ENCODE measurements at regions not wholly inside any gene's neighbourhood (a gene's known extent, or its start where the extent isn't known, plus 50 kb on each side); places are given as distances from the start of the nearest gene placed in this dataset.

DNA sequence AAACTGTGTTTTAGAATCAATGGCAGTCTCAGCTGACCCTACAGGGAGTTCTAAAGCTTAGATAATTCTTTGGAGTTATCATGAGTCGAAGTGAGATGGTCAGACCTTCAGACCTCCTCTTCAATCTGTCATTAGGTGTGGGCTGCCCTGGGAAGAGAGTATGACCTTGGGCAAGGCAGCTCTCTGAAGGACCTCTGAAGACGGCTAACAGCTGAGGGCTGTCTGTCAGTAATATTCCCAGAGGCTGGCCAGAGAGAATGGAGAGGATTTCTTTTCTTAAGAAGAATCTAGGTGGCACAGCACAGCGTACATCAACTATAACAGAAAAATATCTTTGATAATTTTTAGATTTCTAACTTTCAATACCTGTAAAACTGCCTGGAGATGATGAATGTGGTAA, 379.4 kb downstream of the ZNF674 start:
- no peak overlapping the region for H3K27ac ChIP-seq (ENCODE audit: extremely low read depth, low read depth, low read length)
- H3K9me3 ChIP-seq (ENCODE audit: control insufficient read depth, insufficient read depth, low read depth, low read length), result no peaks in the 10 kb centered on the region
- H3K4me1 ChIP-seq (ENCODE audit: control insufficient read depth, insufficient read depth, low read length), result no peaks in the 10 kb centered on the region
- POLR2A ChIA-PET, result no interaction called here
- H3K36me3 ChIP-seq (ENCODE audit: control insufficient read depth in 2 of 2, insufficient read depth in 1 of 2, low read length in 2 of 2), result no peaks in the 10 kb centered on the region
- CTCF ChIA-PET, result interaction anchor here (0.9 kb wide), 1 partner anchor 211 kb away, joined by 4 read pairs; no protein-coding TSS in a partner anchor
- TF ChIP-seq ZNF837 (tag by site-specific recombination; IDR thresholded peaks at IDR 0.05) (no peak), MZF1 (tag by site-specific recombination; IDR thresholded peaks at IDR 0.05; ENCODE audit: borderline replicate concordance) (no peak), ZNF768 (tag by site-specific recombination; IDR thresholded peaks at IDR 0.05) (no peak), ZBTB48 (tag by site-specific recombination; IDR thresholded peaks at IDR 0.05) (no peak), ZNF366 (tag by site-specific recombination; conservative IDR thresholded peaks at IDR 0.05) (no peak), ZBTB26 (tag by site-specific recombination; optimal IDR thresholded peaks at IDR 0.05) (no peak), ZNF600 (tag by site-specific recombination; IDR thresholded peaks at IDR 0.05) (no peak), OVOL3 (tag by site-specific recombination; IDR thresholded peaks at IDR 0.05) (no peak), ZFP69B (tag by site-specific recombination; IDR thresholded peaks at IDR 0.05) (no peak), TRIM28 (IDR thresholded peaks at IDR 0.05; ENCODE audit: borderline replicate concordance, low read length) (no peak), ZNF433 (tag by site-specific recombination; IDR thresholded peaks at IDR 0.05; ENCODE audit: low read depth) (no peak), ZBTB49 (tag by site-specific recombination; IDR thresholded peaks at IDR 0.05; ENCODE audit: low read depth) (no peak), REPIN1 (tag by site-specific recombination; IDR thresholded peaks at IDR 0.05; ENCODE audit: low read depth) (no peak), ZNF214 (tag by site-specific recombination; IDR thresholded peaks at IDR 0.05; ENCODE audit: borderline replicate concordance) (no peak), ZNF585B (tag by site-specific recombination; IDR thresholded peaks at IDR 0.05) (no peak), ZNF670 (tag by site-specific recombination; IDR thresholded peaks at IDR 0.05; ENCODE audit: low read depth) (no peak), ZNF626 (tag by site-specific recombination; IDR thresholded peaks at IDR 0.05) (no peak), ZNF341 (tag by site-specific recombination; IDR thresholded peaks at IDR 0.05; ENCODE audit: low read depth) (no peak), ZNF184 (tag by site-specific recombination; IDR thresholded peaks at IDR 0.05) (no peak)
- TF ChIP-seq, protein P1, sequence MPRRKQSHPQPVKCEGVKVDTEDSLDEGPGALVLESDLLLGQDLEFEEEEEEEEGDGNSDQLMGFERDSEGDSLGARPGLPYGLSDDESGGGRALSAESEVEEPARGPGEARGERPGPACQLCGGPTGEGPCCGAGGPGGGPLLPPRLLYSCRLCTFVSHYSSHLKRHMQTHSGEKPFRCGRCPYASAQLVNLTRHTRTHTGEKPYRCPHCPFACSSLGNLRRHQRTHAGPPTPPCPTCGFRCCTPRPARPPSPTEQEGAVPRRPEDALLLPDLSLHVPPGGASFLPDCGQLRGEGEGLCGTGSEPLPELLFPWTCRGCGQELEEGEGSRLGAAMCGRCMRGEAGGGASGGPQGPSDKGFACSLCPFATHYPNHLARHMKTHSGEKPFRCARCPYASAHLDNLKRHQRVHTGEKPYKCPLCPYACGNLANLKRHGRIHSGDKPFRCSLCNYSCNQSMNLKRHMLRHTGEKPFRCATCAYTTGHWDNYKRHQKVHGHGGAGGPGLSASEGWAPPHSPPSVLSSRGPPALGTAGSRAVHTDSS (tag by site-specific recombination; IDR thresholded peaks at IDR 0.05), result no peak
- no peak overlapping the region for H3K4me3 ChIP-seq (ENCODE audit: low read depth, low read length)

DNA sequence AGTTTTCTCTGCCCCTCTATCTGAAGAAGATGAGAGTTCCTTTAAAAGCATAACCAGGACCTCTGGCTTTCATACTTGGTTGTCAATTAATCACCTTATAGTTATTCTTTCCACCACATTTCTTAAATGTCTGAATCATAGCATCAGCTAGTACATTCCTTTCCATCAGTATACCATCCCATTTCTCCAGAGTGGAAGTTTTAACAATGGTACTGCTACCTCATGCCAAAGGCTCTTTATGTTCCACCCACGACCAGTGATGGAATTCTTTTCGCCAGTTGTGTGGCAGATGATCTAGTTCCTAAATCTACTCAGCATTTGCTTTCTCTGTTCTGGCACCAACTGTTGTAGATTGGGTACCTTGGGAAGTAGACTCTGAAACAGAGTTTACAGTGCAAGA, 379.8 kb downstream of the ZNF674 start:
- CTCF ChIA-PET, result interaction anchor here (0.9 kb wide), 1 partner anchor 212 kb away, joined by 4 read pairs; no protein-coding TSS in a partner anchor
- no peaks in the 10 kb centered on the region for H3K36me3 ChIP-seq (ENCODE audit: control insufficient read depth in 2 of 2, insufficient read depth in 1 of 2, low read length in 2 of 2)
- H3K27ac ChIP-seq (ENCODE audit: extremely low read depth, low read depth, low read length), result no peak overlapping the region
- no peak overlapping the region for H3K4me3 ChIP-seq (ENCODE audit: low read depth, low read length)
- POLR2A ChIA-PET, result no interaction called here
- H3K9me3 ChIP-seq (ENCODE audit: control insufficient read depth, insufficient read depth, low read depth, low read length), result no peaks in the 10 kb centered on the region
- no peaks in the 10 kb centered on the region for H3K4me1 ChIP-seq (ENCODE audit: control insufficient read depth, insufficient read depth, low read length)
- no peak for TF ChIP-seq ZIC2 (tag by site-specific recombination; IDR thresholded peaks at IDR 0.05)
- no peak for TF ChIP-seq GLIS1 (tag by site-specific recombination; IDR thresholded peaks at IDR 0.05)
- no peak for TF ChIP-seq HIC1 (tag by site-specific recombination; IDR thresholded peaks at IDR 0.05)
- TF ChIP-seq ZNF426 (tag by site-specific recombination; IDR thresholded peaks at IDR 0.05), result no peak
- no peak for TF ChIP-seq ZNF571 (tag by site-specific recombination; IDR thresholded peaks at IDR 0.05)
- TF ChIP-seq PRDM4 (tag by site-specific recombination; IDR thresholded peaks at IDR 0.05), result no peak

All from HEK293 (cell line).